ENCODE measurements at regions not wholly inside any gene's neighbourhood (a gene's known extent, or its start where the extent isn't known, plus 50 kb on each side); places are given as distances from the start of the nearest gene placed in this dataset.

DNA sequence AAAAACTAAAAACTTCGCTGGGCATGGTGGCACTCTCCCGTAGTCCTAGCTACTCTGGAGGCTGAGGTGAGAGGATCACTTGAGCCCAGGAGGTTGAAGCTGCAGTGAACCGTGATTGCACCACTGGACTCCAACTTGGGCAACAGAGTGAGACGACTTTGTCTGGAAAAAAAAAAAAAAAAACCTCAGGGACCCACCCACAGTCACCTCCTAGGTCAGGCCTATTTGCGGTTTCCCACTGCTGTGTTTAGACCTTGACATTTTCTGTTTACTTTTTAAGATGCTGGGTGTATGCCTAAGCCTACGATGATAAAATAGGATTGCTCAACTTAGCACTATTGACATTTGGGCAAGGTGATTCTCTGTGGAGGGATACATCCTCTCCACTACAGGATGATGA is 197.4 kb upstream of the TBL1X start:
- Histone ChIP-seq H2AFZ (ENCODE audit: low read length) (no peak overlapping the region), H2BK12ac (ENCODE audit: low read depth, low read length) (no peak overlapping the region), H3K9me3 (ENCODE audit: insufficient read depth in 2 of 2, low read depth in 1 of 2, low read length in 1 of 2) (no peaks in the 10 kb centered on the region), H3K36me3 (ENCODE audit: control insufficient read depth in 2 of 4, insufficient read depth in 4 of 4, low read length in 3 of 4) (no peaks in the 10 kb centered on the region), H4K5ac (ENCODE audit: insufficient read length, low read depth, low read length) (no peak overlapping the region), H4K8ac (ENCODE audit: extremely low read depth, insufficient read depth, low read length) (no peak overlapping the region), H3K56ac (replicated peaks; ENCODE audit: insufficient read length, low read depth, low read length) (no peak overlapping the region), H3K4ac (replicated peaks; ENCODE audit: insufficient read length, low read depth, low read length) (no peak overlapping the region), H3K79me2 (ENCODE audit: control insufficient read depth in 1 of 2, insufficient read depth in 2 of 2, low read length in 2 of 2) (no peaks in the 10 kb centered on the region), H3K4me3 (ENCODE audit: extremely low read depth in 1 of 4, insufficient read depth in 2 of 4, low read depth in 3 of 4, low read length in 4 of 4) (no peak overlapping the region), H2AK5ac (ENCODE audit: low read depth, low read length) (no peak overlapping the region), H3K4me1 (replicated peaks in 1 of 4; ENCODE audit: control insufficient read depth in 3 of 4, insufficient read depth in 4 of 4, low read length in 3 of 4) (no peaks in the 10 kb centered on the region), H2BK20ac (ENCODE audit: low read length) (no peak overlapping the region), H3K14ac (ENCODE audit: insufficient read length) (no peak overlapping the region), H3K23ac (ENCODE audit: insufficient read length) (no peak overlapping the region), H3K27me3 (replicated peaks in 1 of 4; ENCODE audit: control insufficient read depth in 3 of 4, extremely low read depth in 1 of 4, insufficient read depth in 3 of 4, low read length in 3 of 4) (no peaks in the 10 kb centered on the region), H2BK5ac (ENCODE audit: low read depth, low read length) (no peak overlapping the region), H3K23me2 (ENCODE audit: low read depth, low read length) (no peaks in the 10 kb centered on the region), H3K4me2 (ENCODE audit: insufficient read depth in 1 of 2, low read depth in 2 of 2, low read length in 2 of 2) (no peak overlapping the region), H3K79me1 (ENCODE audit: low read depth, low read length) (no peaks in the 10 kb centered on the region), H2BK120ac (replicated peaks; ENCODE audit: low read depth, low read length) (no peak overlapping the region), H2BK15ac (ENCODE audit: low read length) (no peak overlapping the region), H3K18ac (ENCODE audit: extremely low read depth, low read length) (no peak overlapping the region), H3K9ac (replicated peaks in 1 of 4; ENCODE audit: extremely low read depth in 1 of 4, low read depth in 3 of 4, low read length in 3 of 4) (no peak overlapping the region), H4K20me1 (replicated peaks in 1 of 2; ENCODE audit: control insufficient read depth in 1 of 2, insufficient read depth in 2 of 2, low read length in 2 of 2) (no peaks in the 10 kb centered on the region), H4K91ac (replicated peaks; ENCODE audit: insufficient read length, low read length) (no peak overlapping the region), H3K27ac (ENCODE audit: low read depth, low read length) (no peak overlapping the region)
- ChIA-PET POLR2A (ENCODE audit: partially characterized antibody) (no interaction called here), CTCF (ENCODE audit: partially characterized antibody) (no interaction called here)
- no peak for DNase-seq (ENCODE audit: low read depth in 1 of 2, low spot score in 2 of 2)
- no peak for FAIRE-seq
- WGBS, 2 experiments (ENCODE audit: extremely low coverage in 1 of 2, insufficient coverage in 1 of 2, insufficient read length in 1 of 2, insufficient replicate concordance in 2 of 2, low coverage in 1 of 2, low lambda C conversion rate in 2 of 2, missing lambda C conversion rate in 1 of 2) = 100% methylated on average over 3 of the region's 6 CpGs; no CpG with 5 or more reads in 1 of the 2 experiments
- TF ChIP-seq BACH1 (IDR thresholded peaks at IDR 0.05; ENCODE audit: low read length) = no peak
- no peak for TF ChIP-seq SIRT6 (IDR thresholded peaks at IDR 0.05; ENCODE audit: low read length)
